HG02943 (cell line): ENCODE measurements at regions not wholly inside any gene's neighbourhood (a gene's known extent, or its start where the extent isn't known, plus 50 kb on each side); places are given as distances from the start of the nearest gene placed in this dataset.
A peak's percentile ranks its signal among the peaks of the same experiment; 100 is the strongest.

ENCODE experiments used
- ATAC-seq: cut with Tn5 transposase; IDR thresholded peaks from one replicate; pipeline ENCODE4 v1.9.1; 2021; ENCODE audit warnings: mild to moderate bottlenecking, low read depth, moderate library complexity; ENCODE audit not compliant: unreplicated experiment

DNA sequence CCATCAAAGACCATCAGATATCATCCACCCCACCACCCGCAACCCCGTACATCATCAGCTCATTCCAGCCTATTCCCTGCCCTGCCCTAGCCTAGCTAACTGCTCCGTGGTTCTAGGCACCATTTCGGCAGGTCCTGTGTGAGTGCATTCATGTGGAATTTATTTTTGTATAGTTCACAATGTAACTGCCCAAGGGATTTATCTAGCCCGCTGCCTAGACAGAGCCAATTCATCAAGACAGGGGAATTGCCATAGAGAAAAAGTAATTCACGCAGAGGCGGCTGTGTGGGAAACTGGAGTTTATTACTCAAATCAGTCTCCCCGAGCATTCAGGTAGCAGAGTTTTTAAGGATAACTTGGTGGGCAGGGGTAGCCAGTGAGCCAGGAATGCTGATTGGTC is 109.2 kb upstream of the UBL3 start:
- ATAC-seq: no peak

DNA sequence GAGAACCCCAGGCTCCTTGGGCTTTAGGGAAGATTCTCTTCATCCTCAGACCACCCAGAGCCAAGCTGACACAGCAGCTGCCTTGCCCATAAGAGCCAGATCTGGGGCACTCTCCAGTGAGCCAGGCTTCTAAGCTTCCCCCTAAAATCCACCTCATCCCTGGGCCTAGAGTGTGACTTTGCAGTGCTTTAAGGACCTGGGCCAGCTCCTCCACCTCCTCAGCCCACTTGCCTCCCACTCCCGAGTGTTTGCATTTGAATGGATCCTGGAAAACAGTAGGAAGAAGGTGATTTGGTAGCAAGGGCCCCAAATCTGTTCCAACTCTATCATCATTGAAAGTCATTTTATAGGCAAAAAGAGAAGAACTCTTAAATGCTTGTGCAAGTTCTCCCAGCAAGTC is 108.7 kb upstream of the UBL3 start:
- no peak for ATAC-seq

DNA sequence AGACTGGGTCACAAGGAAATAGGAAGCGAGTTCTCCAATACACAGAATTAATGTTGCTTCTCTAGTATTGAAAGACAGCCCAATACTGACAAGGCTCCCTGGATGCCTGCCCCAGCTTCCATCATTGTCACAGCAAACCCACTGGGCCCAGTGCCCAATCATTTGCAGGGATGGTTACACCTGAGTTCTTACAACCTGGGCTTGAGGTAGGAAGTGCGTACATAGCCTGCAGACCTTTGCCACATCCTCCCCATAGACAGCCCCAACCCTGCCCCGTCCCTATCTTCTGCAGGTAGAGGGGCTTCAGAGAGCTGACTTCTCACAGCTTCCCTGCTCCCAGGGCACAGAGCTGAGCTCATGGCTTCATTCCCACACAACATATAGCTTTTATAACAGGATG is 108.1 kb upstream of the UBL3 start:
- ATAC-seq: no peak

DNA sequence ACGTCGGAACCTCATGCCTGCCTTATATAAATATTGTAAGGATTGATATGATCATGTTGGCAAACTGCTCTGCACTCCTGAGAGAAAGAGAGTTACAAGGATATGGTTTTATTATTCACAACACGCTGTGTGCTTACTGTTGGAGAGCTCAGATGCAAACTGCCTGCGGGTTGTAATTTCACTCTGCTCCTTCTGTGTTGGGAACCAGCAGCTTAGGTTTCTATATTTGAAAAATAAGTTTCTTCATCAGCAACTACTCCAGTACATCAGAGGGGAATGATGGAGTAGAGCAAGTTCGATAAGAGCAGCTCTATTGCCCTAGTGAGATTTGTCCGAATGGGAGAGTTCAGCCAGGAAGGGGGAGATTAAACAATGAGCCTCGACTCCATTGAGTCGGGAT is 106.9 kb upstream of the UBL3 start:
- ATAC-seq: no peak

DNA sequence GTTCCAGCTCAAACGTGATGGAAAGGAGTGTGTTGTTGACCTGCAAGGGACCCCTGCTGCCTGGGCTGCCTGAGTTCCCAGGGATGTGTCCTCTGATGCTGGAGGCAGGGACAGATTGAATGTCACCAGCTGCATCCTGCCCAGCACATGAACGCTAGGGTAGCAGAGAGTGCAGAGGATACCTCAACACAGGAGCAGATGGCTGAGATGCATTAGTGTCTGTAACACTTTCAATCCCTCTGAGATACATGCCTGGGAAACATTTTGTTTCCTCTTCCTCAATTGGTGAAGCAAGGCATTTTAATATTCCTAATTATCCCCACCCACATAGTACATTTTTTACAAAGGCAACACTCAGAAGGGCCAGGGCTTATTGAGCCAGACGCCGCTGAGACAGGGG is 106.4 kb upstream of the UBL3 start:
- ATAC-seq: no peak

DNA sequence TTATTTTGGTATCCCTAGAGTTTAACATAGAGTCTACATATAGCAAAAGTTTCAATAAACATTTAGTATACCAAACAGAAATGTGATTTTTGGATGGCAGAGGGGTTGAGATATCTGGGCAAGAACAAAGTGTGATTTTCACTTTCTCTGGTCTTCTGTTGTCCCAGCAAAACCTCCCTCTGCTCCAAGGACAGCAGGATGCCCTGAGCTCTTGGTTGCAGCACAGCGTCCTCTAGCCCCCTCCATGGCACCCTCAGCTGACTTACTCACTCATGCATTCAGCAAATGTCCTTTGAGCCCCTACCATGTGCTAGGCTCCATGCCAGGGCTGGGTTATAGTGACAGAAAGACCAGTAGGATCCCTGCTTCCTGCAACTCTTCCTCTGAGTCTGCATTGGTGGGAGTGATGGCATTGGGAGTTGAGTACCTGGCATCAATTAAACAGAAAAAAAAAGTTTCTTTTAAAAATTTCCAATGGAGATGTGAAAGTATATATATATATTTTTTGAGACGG is 104.8 kb upstream of the UBL3 start:
- ATAC-seq: no peak

DNA sequence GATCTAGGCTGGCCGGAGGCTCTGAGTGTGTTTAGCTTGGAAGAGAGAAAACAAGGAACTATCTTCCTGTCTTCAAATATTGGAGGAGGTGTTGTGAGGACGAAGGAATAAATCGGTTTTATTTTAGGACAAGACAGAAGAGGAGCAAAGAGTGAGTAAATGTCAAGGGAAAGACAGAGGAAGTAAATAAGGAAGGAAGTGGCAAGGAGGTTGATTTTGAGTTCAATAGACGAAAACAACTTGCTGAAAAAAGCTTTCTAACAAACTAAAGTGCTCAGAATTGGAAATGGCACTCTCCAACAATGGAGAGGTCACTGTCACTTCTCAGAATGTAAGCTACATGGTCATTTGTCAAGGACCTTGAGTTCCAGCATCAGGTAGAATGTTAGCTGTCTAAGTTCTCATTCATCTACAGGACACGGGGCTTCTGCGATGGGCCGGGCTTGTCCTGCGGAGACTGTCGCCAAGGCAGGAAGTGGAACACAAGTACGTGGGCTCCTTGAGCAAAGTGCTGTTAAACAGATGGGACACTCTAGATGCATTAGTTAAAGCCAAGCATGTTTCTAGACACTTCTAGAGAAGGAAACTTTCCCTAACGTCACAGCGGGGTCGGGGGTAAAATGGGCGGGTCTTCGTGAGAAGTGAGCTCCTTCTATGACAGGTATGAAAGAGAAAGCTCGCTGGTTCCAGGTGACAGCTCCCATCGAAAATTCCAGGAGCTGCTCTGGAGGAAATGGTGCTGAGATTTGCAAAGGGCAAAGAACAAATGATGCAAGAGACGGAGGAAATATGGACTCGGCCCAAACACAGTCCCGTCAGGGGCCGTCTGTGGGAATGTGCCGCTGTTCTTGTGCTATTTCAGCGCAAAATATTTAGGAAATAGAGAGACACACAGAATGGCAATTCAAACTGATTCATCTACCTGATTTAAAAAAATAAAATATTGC is 103.9 kb upstream of the UBL3 start:
- no peak for ATAC-seq

DNA sequence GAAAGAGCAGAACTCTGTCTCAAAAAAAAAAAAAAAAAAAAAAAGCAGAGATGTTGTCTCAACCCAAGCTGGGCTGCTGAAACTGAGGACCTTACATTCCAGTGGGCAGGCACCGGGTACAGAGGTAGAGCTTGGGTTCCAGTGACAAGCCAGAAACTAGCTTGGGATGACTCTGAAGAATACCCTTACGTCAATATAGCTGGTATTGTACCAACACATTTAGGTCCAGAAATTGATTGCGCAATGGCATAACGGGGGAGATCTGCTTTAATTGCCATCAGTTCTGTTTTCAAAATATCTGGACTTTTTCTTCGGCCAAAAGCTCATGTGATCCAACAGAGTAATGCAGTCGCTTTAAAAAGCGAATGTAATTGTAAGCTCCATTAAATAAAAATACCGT is 103.1 kb upstream of the UBL3 start:
- no peak for ATAC-seq

DNA sequence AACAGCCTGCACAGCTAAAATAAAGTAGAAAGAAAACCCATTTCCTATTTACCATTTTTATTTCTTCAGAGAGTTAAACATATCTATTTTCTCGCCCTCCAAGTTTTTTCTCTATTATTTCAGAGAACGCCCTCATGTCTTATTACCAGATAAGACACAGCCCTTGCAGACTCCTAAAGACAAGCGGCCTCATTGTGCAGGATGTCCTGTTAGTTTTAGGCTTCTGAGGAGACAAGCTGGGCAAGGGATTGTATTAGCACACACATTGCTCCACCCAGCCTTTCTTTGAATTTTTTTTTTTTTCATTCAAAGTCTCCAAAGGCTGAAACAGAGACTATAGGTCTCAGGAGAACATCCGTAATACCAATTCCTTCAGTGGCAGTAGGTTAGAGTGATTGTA is 101.8 kb upstream of the UBL3 start:
- no peak for ATAC-seq

DNA sequence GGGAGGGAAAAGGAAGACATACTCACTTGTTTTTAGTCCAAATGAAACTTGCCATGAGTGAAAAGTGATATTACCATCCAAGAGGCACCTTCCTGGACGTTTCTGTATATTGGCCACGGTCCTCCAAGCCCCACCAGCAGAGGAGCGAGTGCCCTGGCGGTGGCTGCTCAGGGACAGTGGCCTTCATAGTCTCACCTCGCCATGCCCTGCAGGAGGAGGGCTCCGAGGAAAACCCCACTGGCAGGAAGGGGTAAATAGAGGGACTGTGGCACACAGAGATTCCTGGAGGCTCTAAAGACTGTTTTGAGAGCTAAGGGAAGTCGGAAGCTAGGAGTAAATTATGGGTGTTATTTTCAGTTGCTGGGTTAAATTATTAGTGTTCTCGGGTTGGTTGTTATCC is 98.4 kb upstream of the UBL3 start:
- no peak for ATAC-seq

DNA sequence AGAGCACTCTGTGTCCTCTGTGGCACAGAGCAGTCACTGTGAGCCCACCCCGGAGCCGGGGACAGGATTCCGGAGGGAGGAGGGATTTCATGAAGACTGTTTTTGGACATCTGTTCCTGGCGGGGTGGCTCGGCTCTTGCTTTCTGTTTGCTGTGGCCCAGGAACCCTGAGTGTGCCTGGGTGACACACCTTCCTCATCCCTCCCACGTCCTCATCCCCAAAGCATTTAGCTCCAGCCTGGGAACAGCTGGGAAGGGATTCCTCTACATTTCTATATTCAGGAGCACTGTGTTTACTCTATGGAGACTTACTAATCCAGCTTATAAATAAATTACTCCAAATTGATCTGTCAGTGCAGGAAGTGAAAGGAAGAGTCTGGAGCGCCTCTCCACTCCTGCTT is 97.8 kb upstream of the UBL3 start:
- ATAC-seq: no peak

DNA sequence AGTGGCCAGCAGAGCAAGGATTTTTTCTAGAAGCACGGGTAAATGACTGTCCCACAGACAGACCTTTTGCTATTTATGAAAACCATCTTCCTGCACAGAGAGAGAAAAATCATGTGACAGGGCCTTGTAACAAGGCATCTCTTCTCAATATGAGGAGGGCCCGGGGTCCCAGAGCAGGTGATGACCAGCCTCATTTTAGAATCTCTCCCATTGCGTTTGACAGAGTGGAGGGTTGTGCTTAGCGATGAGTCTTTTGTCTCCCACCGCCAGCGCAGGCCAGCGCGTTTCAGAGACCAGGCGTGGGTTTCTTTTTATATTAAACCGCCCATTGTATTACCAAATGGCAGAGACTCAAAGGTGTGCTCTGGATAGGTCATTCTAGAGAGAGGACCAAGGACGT is 97.4 kb upstream of the UBL3 start:
- no peak for ATAC-seq

DNA sequence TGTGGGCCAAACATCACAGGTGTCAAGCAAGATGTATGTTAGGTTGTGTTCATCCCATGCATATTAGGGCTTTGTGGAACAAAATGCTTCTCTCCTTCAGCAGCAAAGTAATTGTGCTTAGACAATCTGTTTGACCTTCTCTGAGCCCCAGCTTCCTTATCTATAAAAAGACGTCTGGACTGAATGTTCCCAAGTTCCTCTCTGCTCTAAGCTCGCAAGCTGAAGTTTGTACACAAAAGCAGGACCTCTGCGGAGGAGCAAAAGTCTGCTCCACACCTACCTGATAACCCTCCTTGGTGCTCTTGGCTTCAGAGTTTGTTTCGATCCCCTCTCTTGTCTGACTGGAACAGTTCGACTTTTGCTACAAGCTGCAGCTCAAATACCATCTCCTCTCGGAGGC is 95.7 kb upstream of the UBL3 start:
- no peak for ATAC-seq

DNA sequence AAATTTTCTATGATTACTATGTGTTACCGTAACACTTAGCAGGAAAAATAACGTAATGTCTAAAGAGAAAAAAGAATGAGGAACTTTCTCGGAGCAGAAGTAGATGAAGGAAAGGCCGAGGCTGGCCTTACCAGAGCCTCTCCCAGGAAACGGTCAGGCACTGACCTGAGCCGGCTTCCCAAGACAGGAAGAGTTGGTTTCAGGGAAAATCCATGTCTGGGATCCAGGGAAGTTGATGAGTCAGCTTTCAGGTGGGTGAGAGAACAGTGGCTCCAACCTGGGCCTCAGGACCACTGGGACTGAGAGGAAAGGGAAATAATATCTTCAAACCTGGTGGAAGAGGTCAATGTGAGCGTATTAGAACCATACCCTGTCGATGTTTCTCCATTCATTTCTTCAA is 93.3 kb upstream of the UBL3 start:
- no peak for ATAC-seq

DNA sequence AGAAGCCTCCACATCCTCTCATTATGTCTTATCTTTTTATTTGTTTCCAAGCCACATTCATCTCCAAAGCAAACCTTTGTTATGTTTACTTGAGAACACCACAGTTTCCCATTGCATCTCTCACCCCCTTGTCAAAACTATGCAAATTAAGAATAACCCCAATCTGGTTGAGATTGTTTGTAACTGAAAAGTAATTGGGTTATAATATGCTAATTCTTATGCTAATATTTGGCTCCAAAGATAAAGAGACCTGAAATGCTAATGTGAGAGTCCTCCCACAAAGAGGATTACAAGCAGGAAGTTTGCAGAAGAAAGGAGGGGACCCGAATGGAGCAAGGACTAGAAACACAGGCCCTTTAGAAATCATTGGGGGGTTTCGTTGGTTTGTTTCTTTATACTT is 92.9 kb upstream of the UBL3 start:
- ATAC-seq: no peak

DNA sequence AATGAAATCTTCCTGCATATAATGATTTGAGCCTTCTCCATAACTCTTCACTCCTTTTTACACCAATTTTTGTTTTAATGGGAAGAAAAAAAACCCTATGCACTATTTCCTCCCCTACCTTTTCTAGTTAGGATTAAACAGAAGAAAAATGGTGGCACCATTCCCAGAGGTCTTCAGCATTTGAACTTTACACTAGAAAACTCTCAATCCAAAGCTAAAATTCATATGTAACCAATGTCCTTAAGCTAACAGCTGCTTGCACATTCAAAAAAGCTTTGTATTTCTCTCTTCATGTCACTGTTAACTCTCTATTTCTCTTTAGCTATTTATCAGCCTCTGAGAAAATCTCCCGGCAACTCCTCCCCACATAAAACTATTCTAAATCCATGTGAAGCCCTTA is 90.3 kb upstream of the UBL3 start:
- ATAC-seq: no peak

DNA sequence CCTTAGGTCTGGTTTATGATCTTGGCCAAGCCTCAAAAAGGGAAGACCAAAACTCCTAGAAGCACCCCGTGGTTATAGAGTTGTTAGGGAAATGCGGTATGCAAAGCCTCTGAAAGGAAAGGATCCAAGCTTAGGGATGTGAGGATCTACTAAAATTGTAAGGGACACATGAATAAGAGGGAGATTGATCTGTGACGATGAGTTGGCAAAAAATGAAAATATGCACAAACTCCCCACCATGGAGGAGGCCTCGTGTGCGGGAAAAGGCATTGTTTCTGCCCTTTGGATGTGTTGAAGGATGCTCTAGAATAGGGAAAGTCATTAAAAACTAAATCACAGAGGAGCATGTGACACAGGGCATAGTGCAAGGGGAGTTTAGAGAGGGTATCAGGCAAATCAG is 88.7 kb upstream of the UBL3 start:
- no peak for ATAC-seq

DNA sequence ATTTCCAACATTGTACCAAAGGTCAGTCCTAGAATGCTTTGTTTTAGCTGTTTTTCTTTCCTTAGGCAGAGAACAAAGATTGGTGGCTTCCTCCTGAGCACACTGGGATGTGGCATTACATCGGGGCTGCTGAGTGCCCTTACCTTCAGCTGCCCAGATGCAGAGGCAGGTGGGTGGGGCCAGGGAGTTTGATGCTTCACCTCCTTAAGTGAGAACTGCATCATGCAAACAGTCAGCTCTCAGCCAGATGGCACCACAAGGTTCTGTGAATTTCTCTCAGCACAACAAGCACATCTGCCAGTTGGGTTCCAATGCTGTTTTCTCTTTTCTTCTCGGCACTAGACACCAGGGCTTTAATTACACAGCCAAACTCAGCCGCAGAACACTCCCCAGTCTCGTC is 87.4 kb upstream of the UBL3 start:
- ATAC-seq: no peak

DNA sequence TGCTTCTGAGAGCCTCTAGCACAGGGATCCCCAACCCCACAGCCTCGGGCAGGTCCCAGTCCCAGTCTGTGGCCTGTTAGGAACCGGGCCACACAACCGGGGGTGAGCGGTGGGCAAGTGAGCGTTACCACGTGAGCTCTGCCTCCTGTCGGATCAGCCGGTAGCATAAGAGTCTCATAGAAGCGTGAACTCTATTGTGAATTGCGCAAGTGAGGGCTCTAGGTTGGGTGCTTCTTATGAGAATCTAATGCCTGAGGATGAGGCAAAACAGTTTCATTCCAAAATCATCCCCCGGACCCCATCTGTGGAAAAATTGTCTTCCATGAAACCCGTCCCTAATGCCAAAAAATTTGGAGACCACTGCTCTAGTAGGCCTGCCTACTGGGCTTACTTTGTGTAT is 87.0 kb upstream of the UBL3 start:
- ATAC-seq: no peak

DNA sequence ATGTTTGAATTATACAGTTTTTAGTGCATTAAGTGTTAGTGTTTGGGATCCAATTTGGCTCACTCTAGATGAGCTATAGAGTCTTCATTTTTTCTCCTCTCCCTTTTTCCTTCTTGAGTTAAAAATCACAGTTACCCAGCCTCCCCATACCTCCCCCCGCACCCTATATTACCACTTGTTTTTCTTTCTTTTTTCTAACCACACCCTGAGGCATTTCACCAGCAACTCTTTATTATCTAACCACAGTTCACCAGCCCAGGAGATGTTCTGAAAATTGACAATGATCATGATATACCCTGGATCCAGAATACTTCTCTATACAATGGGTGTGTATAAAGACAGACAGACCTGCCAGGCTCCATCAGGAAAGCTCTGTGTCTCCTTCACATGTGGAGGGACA is 86.5 kb upstream of the UBL3 start:
- no peak for ATAC-seq

DNA sequence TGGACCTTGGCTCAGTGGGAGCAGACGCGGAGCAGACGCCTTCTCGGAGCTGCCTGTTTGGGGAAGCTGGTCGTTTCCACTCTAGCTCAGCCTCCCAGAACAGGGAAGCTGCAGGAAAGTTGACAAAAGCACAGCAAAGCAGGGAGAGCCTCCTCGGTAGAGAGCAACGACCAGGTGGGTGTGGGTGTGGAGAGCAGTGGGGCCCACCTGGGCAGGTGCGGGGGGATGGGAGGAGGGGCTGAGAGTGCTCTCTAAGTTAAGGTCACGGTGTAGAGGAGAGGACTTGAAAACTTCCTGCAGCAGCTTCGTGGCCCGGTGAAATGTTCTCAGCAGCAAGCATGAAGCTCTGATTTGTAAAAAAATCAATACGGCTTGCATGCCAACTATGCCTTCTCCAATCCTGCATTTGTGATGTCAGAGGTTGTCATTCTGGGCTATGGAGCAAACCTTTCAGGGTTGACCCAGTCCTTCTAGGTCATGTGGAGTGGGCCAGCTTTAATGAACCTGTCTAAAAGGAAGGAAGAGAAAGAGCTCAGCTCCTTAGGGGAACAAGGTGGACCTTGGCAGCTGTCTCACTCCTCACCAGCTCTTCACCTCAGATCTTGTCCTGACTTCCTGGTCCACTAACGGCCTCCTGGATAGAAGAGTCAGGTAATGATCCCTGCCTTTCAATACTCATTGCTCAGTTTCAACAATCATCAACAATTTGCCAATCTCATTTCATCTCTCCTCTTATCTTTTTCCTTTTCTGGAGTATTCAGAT is 85.8 kb upstream of the UBL3 start:
- peak; percentile 13 for ATAC-seq
